ENCODE measurements at regions not wholly inside any gene's neighbourhood (a gene's known extent, or its start where the extent isn't known, plus 50 kb on each side); places are given as distances from the start of the nearest gene placed in this dataset.

- Histone ChIP-seq H3K9ac (ENCODE audit: low read depth, low read length) (no peak overlapping the region), H3K27ac (ENCODE audit: low read length) (no peak overlapping the region), H3K36me3 (ENCODE audit: insufficient read depth, low read depth, low read length) (no peaks in the 10 kb centered on the region), H3K27me3 (ENCODE audit: insufficient read depth, low read length) (no peaks in the 10 kb centered on the region), H3K9me3 (ENCODE audit: insufficient read depth, low read depth, low read length) (no peaks in the 10 kb centered on the region), H3K4me3 (ENCODE audit: low read length) (no peak overlapping the region), H3K4me1 (ENCODE audit: insufficient read depth, low read length) (no peaks in the 10 kb centered on the region; the same call in 1 of the 2 replicates)
These were observed 66.2 kb downstream of the DRD1 start for GRCh38 chr5:175377816-175378215.

- Histone ChIP-seq H3K4me1 (ENCODE audit: insufficient read depth, low read length) (no peaks in the 10 kb centered on the region; the same call in 1 of the 2 replicates), H3K9me3 (ENCODE audit: insufficient read depth, low read depth, low read length) (no peaks in the 10 kb centered on the region), H3K9ac (ENCODE audit: low read depth, low read length) (no peak overlapping the region), H3K36me3 (ENCODE audit: insufficient read depth, low read depth, low read length) (no peaks in the 10 kb centered on the region), H3K27me3 (ENCODE audit: insufficient read depth, low read length) (no peaks in the 10 kb centered on the region), H3K4me3 (ENCODE audit: low read length) (no peak overlapping the region), H3K27ac (ENCODE audit: low read length) (no peak overlapping the region)
These were observed 69.7 kb downstream of the DRD1 start for GRCh38 chr5:175374166-175374875.

- Histone ChIP-seq H3K9me3 (ENCODE audit: insufficient read depth, low read depth, low read length) (no peaks in the 10 kb centered on the region), H3K9ac (ENCODE audit: low read depth, low read length) (no peak overlapping the region), H3K27ac (ENCODE audit: low read length) (no peak overlapping the region), H3K36me3 (ENCODE audit: insufficient read depth, low read depth, low read length) (no peaks in the 10 kb centered on the region), H3K4me1 (ENCODE audit: insufficient read depth, low read length) (peaks cover 3% of the 10 kb centered on the region; the same call in 1 of the 2 replicates), H3K27me3 (ENCODE audit: insufficient read depth, low read length) (no peaks in the 10 kb centered on the region), H3K4me3 (ENCODE audit: low read length) (no peak overlapping the region)
These were observed 78.1 kb downstream of the DRD1 start for GRCh38 chr5:175365866-175366265.

DNA sequence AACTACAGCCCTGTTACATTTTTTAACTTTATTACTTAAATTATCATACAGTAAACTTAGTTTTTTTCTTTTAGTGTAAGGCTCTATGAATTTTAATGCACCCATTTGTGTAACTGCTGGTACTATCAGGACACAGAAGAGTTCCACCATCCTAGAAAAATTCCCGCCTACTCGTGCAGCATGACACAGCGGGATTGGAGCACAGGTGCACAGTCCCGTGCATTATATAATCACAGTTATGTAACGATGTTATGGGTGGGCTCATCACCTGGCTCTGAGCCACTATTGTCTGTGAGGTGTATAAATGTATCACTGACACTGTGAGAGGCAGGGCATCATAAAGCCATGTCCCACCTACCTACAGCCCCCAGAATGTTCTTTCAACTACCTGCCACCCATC is 80.7 kb downstream of the DRD1 start:
- H3K27ac ChIP-seq (ENCODE audit: low read length), result no peak overlapping the region
- H3K4me3 ChIP-seq (ENCODE audit: low read length), result no peak overlapping the region
- H3K27me3 ChIP-seq (ENCODE audit: insufficient read depth, low read length), result no peaks in the 10 kb centered on the region
- peaks cover 3% of the 10 kb centered on the region; the same call in 1 of the 2 replicates for H3K4me1 ChIP-seq (ENCODE audit: insufficient read depth, low read length)
- H3K9ac ChIP-seq (ENCODE audit: low read depth, low read length), result no peak overlapping the region
- no peaks in the 10 kb centered on the region for H3K36me3 ChIP-seq (ENCODE audit: insufficient read depth, low read depth, low read length)
- no peaks in the 10 kb centered on the region for H3K9me3 ChIP-seq (ENCODE audit: insufficient read depth, low read depth, low read length)

DNA sequence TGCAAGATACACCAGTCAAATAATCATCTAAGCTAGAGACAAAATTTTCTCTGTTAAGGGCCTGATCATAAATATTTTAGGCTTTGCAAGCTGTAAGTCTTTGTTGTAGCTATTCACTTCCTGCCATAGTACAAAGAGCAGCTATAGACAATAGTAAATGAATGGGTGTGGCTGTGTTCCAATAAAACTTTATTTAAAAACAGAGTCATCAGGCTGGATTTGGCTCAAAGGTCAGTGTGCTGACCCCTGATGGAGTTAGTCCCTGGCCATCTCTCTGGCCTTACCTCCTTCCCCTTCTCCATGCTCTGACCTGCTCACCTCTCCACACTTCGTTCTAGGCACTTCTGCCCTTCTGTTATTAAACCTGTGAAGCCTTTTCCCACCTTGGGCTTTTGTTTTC is 86.0 kb downstream of the DRD1 start:
- Histone ChIP-seq H3K27ac (ENCODE audit: low read length) (no peak overlapping the region), H3K9me3 (ENCODE audit: insufficient read depth, low read depth, low read length) (no peaks in the 10 kb centered on the region), H3K27me3 (ENCODE audit: insufficient read depth, low read length) (no peaks in the 10 kb centered on the region; the same call in 1 of the 2 replicates), H3K9ac (ENCODE audit: low read depth, low read length) (no peak overlapping the region), H3K4me1 (ENCODE audit: insufficient read depth, low read length) (no peaks in the 10 kb centered on the region), H3K4me3 (ENCODE audit: low read length) (no peak overlapping the region), H3K36me3 (ENCODE audit: insufficient read depth, low read depth, low read length) (no peaks in the 10 kb centered on the region)

DNA sequence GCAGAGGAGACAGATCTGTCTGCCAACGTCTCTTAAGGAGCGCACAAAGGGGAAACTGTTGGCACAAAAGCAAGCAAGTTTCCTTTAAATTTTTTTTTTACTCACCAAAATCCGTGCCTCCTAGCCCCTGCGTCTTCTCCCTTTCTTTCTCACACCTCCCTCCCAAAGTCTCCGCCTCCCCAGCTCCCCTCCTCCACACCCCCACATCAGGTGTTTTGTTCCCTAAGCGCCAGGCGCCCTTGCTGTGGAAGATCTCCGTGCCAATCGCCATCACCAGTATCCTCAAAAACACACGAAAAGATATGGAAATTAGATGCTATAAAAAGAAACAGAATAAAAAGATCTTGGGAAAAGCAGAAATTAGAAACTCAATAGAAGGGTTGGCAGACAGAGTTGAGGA is 87.6 kb downstream of the DRD1 start:
- Histone ChIP-seq H3K9ac (ENCODE audit: low read depth, low read length) (no peak overlapping the region), H3K27ac (ENCODE audit: low read length) (no peak overlapping the region), H3K9me3 (ENCODE audit: insufficient read depth, low read depth, low read length) (no peaks in the 10 kb centered on the region), H3K27me3 (ENCODE audit: insufficient read depth, low read length) (no peaks in the 10 kb centered on the region; the same call in 1 of the 2 replicates), H3K4me3 (ENCODE audit: low read length) (no peak overlapping the region), H3K36me3 (ENCODE audit: insufficient read depth, low read depth, low read length) (no peaks in the 10 kb centered on the region), H3K4me1 (ENCODE audit: insufficient read depth, low read length) (no peaks in the 10 kb centered on the region)

- no peaks in the 10 kb centered on the region; the same call in 1 of the 2 replicates for H3K27me3 ChIP-seq (ENCODE audit: insufficient read depth, low read length)
- H3K4me1 ChIP-seq (ENCODE audit: insufficient read depth, low read length), result no peaks in the 10 kb centered on the region
- no peak overlapping the region for H3K9ac ChIP-seq (ENCODE audit: low read depth, low read length)
- H3K9me3 ChIP-seq (ENCODE audit: insufficient read depth, low read depth, low read length), result no peaks in the 10 kb centered on the region
- no peak overlapping the region for H3K27ac ChIP-seq (ENCODE audit: low read length)
- H3K36me3 ChIP-seq (ENCODE audit: insufficient read depth, low read depth, low read length), result no peaks in the 10 kb centered on the region
- H3K4me3 ChIP-seq (ENCODE audit: low read length), result no peak overlapping the region
These were observed 89.0 kb downstream of the DRD1 start for GRCh38 chr5:175354964-175355363.

- H3K4me1 ChIP-seq (ENCODE audit: insufficient read depth, low read length), result no peaks in the 10 kb centered on the region
- H3K4me3 ChIP-seq (ENCODE audit: low read length), result no peak overlapping the region
- H3K27me3 ChIP-seq (ENCODE audit: insufficient read depth, low read length), result peaks cover 6% of the 10 kb centered on the region
- H3K27ac ChIP-seq (ENCODE audit: low read length), result no peak overlapping the region
- no peaks in the 10 kb centered on the region for H3K36me3 ChIP-seq (ENCODE audit: insufficient read depth, low read depth, low read length)
- H3K9ac ChIP-seq (ENCODE audit: low read depth, low read length), result no peak overlapping the region
- H3K9me3 ChIP-seq (ENCODE audit: insufficient read depth, low read depth, low read length), result no peaks in the 10 kb centered on the region
These were observed 90.1 kb downstream of the DRD1 start for GRCh38 chr5:175353926-175354325.

DNA sequence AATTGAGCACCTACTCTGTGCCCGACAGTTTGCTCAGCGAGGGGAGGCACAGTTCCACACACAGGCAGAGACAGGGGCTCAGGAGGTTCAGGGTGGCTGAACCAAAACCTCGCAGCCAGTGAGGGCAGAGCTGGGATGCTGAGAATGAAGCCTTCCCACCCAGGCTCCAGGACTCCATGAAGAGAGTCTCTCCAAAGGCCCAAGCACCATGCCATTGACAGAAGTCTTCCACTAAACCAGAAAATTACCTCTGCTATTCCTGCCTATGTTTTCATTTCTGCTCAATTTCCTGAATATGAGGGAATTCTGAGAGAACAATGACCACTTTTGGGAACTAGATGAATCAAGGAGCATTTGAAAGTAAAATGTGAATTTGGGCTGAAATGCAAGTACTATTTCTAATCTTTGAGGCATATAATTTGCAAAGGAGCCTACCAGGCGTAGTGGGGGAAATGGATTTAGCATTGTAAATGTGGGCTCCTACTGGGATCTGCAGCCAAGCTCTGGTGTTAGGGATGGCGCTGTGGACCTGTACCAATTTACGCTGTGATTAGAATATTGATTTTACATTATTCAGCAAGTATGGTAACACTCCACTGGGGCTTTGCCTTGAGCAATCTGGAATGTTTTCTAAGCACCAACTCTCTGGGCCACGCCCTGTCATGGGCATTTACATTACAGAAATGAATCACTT is 91.9 kb downstream of the DRD1 start:
- no peaks in the 10 kb centered on the region for H3K9me3 ChIP-seq (ENCODE audit: insufficient read depth, low read depth, low read length)
- H3K4me3 ChIP-seq (ENCODE audit: low read length), result no peak overlapping the region
- H3K27ac ChIP-seq (ENCODE audit: low read length), result no peak overlapping the region
- H3K36me3 ChIP-seq (ENCODE audit: insufficient read depth, low read depth, low read length), result no peaks in the 10 kb centered on the region
- peaks cover 6% of the 10 kb centered on the region for H3K27me3 ChIP-seq (ENCODE audit: insufficient read depth, low read length)
- peaks cover 3% of the 10 kb centered on the region for H3K4me1 ChIP-seq (ENCODE audit: insufficient read depth, low read length)
- H3K9ac ChIP-seq (ENCODE audit: low read depth, low read length), result no peak overlapping the region

- Histone ChIP-seq H3K27me3 (ENCODE audit: insufficient read depth, low read length) (peaks cover 6% of the 10 kb centered on the region; the same call in 1 of the 2 replicates), H3K27ac (ENCODE audit: low read length) (no peak overlapping the region), H3K9me3 (ENCODE audit: insufficient read depth, low read depth, low read length) (no peaks in the 10 kb centered on the region), H3K4me3 (ENCODE audit: low read length) (no peak overlapping the region), H3K9ac (ENCODE audit: low read depth, low read length) (no peak overlapping the region), H3K4me1 (ENCODE audit: insufficient read depth, low read length) (peaks cover 6% of the 10 kb centered on the region), H3K36me3 (ENCODE audit: insufficient read depth, low read depth, low read length) (no peaks in the 10 kb centered on the region)
These were observed 92.9 kb downstream of the DRD1 start for GRCh38 chr5:175351126-175351525.

- Histone ChIP-seq H3K27ac (ENCODE audit: low read length) (no peak overlapping the region), H3K9me3 (ENCODE audit: insufficient read depth, low read depth, low read length) (no peaks in the 10 kb centered on the region), H3K27me3 (ENCODE audit: insufficient read depth, low read length) (peaks cover 6% of the 10 kb centered on the region; the same call in 1 of the 2 replicates), H3K4me1 (ENCODE audit: insufficient read depth, low read length) (peaks cover 9% of the 10 kb centered on the region), H3K36me3 (ENCODE audit: insufficient read depth, low read depth, low read length) (no peaks in the 10 kb centered on the region), H3K9ac (ENCODE audit: low read depth, low read length) (no peak overlapping the region), H3K4me3 (ENCODE audit: low read length) (no peak overlapping the region)
These were observed 96.1 kb downstream of the DRD1 start for GRCh38 chr5:175347931-175348330.

DNA sequence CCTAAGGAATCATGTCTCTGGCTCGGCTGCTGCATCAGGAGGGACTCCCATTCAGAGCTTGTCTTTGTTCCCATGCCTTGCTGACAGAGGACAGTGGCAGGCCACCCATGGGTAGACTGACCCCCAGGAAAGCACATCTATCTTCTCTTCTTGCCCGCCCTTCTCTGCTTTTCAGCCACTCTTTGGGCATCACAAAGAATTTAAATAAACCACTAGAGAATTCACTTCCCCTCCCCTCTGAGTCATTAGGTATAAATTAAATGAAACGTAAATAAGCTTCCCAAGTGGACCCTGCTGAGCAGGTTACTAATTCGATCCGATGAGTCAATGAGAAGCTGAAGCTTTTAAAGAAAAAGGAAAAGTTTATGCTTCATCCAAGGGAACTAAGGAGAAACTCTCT is 97.0 kb downstream of the DRD1 start:
- H3K27me3 ChIP-seq (ENCODE audit: insufficient read depth, low read length), result peaks cover 6% of the 10 kb centered on the region; the same call in 1 of the 2 replicates

More for the DNA sequence above, 97.0 kb downstream of the DRD1 start:
- no peak overlapping the region for H3K27ac ChIP-seq (ENCODE audit: low read length)
- peaks cover 9% of the 10 kb centered on the region for H3K4me1 ChIP-seq (ENCODE audit: insufficient read depth, low read length)
- no peak overlapping the region for H3K9ac ChIP-seq (ENCODE audit: low read depth, low read length)
- H3K4me3 ChIP-seq (ENCODE audit: low read length), result no peak overlapping the region
- H3K36me3 ChIP-seq (ENCODE audit: insufficient read depth, low read depth, low read length), result no peaks in the 10 kb centered on the region
- no peaks in the 10 kb centered on the region for H3K9me3 ChIP-seq (ENCODE audit: insufficient read depth, low read depth, low read length)
